WERI-Rb-1 (cell line): ENCODE measurements at regions not wholly inside any gene's neighbourhood (a gene's known extent, or its start where the extent isn't known, plus 50 kb on each side); places are given as distances from the start of the nearest gene placed in this dataset.

Experiments
- DNase-seq: peaks from one replicate; pipeline ENCODE4 v3.0.0-alpha.2; 2020
- H3K27ac ChIP-seq: fragments of 250-450 bp; sonication (Bioruptor Pico); 2 replicates; pipeline ENCODE4 v1.5.1; 2020; ENCODE audit warnings: mild to moderate bottlenecking, moderate library complexity
- H3K27me3 ChIP-seq: fragments of 250-450 bp; sonication (Bioruptor Pico); 2 replicates; pipeline ENCODE4 v1.5.1; 2021; ENCODE audit warnings: mild to moderate bottlenecking, low read depth, moderate library complexity; ENCODE audit not compliant: insufficient read depth, severe bottlenecking
- H3K36me3 ChIP-seq: fragments of 250-450 bp; sonication (Bioruptor Pico); 2 replicates; pipeline ENCODE4 v1.5.1; 2020; ENCODE audit warnings: mild to moderate bottlenecking, moderate library complexity
- H3K4me3 ChIP-seq: 2 replicates; pipeline ENCODE4 v1.5.1; 2011; ENCODE audit warnings: low read depth, mild to moderate bottlenecking, control low read depth, low read length
- H3K9me3 ChIP-seq: fragments of 250-450 bp; sonication (Bioruptor Pico); 2 replicates; pipeline ENCODE4 v1.5.1; 2021; ENCODE audit warnings: mild to moderate bottlenecking, moderate library complexity; ENCODE audit not compliant: severe bottlenecking
- TF ChIP-seq, protein P1 (sequence below): IDR thresholded peaks from 2 replicates; pipeline ENCODE4 v1.5.1; 2011; ENCODE audit warnings: low read depth, mild to moderate bottlenecking, control low read depth, inconsistent platforms, low read length

DNA sequence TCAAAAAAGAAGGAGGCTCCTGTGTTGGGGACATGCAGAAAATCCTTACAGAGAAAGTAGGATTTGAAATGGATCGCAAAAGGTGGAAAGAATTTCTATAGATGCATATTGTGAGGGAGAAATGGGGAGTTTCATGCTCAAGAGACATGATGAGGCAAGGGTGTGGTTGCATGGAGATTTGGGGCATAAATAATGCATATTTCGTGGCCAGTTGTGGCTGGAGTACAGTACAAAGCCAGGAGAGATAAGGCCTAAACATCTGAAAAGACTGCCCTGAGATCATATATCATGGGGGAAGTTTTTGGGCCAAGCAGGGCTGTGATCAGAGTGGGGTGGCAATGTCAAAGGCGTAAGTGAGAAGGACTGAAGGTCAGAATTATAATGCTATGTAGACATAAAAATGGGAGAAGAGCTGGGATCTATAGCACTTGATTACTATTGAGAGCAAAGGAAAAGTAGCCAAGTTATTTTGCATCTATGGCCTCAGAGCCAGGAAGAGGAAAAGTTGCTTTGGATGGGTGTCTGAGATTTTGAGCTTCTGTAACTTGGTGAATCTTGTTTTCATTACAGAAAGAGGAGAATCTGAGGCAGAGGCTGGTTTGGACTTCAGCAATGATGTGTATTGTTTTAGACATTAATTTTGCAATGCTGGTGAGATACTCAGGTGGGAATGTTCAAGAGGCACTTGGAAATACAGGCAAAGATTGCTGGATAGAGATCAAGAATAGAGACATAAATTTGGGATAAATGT is 166.6 kb downstream of the INHBA start:
- TF ChIP-seq, protein P1, sequence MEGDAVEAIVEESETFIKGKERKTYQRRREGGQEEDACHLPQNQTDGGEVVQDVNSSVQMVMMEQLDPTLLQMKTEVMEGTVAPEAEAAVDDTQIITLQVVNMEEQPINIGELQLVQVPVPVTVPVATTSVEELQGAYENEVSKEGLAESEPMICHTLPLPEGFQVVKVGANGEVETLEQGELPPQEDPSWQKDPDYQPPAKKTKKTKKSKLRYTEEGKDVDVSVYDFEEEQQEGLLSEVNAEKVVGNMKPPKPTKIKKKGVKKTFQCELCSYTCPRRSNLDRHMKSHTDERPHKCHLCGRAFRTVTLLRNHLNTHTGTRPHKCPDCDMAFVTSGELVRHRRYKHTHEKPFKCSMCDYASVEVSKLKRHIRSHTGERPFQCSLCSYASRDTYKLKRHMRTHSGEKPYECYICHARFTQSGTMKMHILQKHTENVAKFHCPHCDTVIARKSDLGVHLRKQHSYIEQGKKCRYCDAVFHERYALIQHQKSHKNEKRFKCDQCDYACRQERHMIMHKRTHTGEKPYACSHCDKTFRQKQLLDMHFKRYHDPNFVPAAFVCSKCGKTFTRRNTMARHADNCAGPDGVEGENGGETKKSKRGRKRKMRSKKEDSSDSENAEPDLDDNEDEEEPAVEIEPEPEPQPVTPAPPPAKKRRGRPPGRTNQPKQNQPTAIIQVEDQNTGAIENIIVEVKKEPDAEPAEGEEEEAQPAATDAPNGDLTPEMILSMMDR = no peak
- DNase-seq = no peak
- H3K9me3 ChIP-seq = no peaks in the 10 kb centered on the region
- H3K36me3 ChIP-seq = no peaks in the 10 kb centered on the region
- no peak overlapping the region for H3K27ac ChIP-seq
- peaks cover 10% of the 10 kb centered on the region for H3K27me3 ChIP-seq
- H3K4me3 ChIP-seq = no peak overlapping the region

DNA sequence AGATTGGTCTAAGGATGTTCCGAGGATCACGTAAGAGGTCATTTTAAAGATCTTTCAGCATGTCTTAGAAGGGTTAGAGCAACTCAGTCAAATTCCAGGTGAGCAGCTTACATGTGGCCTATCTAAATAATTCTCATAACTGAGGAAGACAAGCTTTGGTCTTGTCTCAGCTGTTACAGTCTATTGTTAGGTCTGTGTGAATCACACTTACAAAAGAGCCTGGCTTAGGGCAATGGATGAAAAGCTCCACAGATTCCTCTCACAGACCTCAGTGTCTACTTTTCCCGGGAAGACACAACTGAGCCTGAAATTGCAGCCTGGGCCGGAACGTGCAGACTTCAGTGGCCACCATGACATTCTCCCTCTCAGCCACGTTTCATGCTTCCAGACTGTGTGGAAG is 173.1 kb downstream of the INHBA start:
- Histone ChIP-seq H3K27ac (no peak overlapping the region), H3K4me3 (no peak overlapping the region), H3K9me3 (no peaks in the 10 kb centered on the region), H3K27me3 (peaks cover 3% of the 10 kb centered on the region), H3K36me3 (no peaks in the 10 kb centered on the region)
- DNase-seq = no peak
- TF ChIP-seq, protein P1 = no peak

DNA sequence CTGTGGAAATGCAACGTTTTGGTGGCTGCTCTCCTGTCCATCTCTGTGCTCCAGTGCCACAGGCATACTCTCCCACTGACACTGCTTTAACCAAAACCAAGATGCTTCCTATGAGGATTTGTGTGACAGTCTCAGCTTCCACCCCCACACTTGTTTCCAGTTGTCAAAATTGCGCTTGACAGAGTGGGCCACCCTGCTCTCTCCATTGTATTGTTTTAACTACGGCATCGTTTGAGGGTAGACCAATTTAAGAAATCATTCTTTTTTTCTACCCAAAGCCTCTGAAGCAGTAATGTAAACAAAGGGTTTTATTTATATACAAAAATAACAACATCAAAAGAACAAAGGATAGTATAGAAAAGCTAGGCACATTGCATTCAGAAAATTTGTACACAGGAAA is 178.0 kb downstream of the INHBA start:
- no peaks in the 10 kb centered on the region for H3K9me3 ChIP-seq
- no peak for DNase-seq
- no peak overlapping the region for H3K4me3 ChIP-seq
- TF ChIP-seq, protein P1 = no peak
- H3K27ac ChIP-seq = no peak overlapping the region
- H3K27me3 ChIP-seq = peaks cover 19% of the 10 kb centered on the region
- no peaks in the 10 kb centered on the region for H3K36me3 ChIP-seq

DNA sequence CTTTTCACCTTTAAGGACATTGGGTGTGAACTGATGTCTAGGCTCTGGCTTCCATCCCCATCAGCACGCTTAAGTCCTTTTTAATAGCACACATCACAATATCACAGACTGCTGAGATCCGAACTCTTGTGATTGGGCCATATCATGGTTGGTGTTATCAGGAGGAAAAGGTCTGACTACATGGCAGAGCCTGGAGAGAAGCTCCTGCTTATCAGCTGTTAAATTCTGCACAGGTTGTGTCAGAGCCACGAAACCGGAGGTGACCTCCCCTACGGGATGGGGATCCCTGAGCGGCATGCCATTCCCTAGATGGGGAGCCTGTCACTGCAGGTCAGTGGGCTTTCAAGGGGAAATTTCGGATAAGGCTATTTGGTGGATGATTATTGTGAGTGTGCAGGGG is 182.4 kb downstream of the INHBA start:
- no peak for DNase-seq
- Histone ChIP-seq H3K9me3 (no peaks in the 10 kb centered on the region), H3K4me3 (no peak overlapping the region), H3K36me3 (no peaks in the 10 kb centered on the region), H3K27me3 (peaks cover 16% of the 10 kb centered on the region), H3K27ac (no peak overlapping the region)
- TF ChIP-seq, protein P1 = no peak

DNA sequence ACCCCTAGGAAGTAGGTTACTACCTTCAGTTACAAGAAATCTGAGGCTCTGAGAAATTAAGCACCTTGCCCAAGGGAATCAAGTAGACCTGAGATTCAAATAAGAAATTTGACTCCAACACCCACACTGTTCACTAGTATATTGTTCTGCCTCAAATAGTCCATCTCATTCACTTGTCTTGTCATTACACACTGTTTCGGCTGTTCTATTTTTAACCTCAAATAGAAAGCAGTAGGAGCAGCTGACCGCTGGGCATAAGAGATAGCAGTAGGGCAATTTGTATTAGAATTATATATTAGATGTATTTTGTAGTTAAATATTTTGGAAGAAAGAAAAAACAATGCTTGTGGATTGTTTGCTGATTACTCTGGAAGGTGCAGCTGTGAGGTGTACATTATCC is 185.1 kb downstream of the INHBA start:
- no peak overlapping the region for H3K27ac ChIP-seq
- DNase-seq = no peak
- no peaks in the 10 kb centered on the region for H3K9me3 ChIP-seq
- H3K36me3 ChIP-seq = no peaks in the 10 kb centered on the region
- H3K27me3 ChIP-seq = peaks cover 15% of the 10 kb centered on the region
- TF ChIP-seq, protein P1 = no peak
- H3K4me3 ChIP-seq = no peak overlapping the region

DNA sequence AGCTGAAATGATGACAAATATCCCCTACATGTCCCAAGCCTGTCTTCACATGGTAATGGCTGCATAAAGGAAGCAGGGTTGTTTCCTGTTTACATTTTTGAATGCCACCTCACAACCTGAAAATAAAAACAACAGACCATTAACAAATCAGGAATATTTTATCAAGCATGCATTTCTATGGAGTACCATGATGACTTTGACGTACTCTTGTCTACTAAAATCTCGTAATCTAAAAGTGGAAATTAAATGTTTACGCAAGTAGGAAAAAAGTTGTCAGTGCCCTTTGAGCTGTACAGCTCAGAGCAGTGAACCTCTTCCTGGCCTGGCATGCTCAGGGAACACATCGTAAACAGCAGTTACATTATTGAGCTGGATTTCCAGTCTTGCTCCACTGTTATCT is 194.1 kb downstream of the INHBA start:
- Histone ChIP-seq H3K4me3 (no peak overlapping the region), H3K27ac (no peak overlapping the region), H3K36me3 (no peaks in the 10 kb centered on the region), H3K27me3 (peaks cover 67% of the 10 kb centered on the region), H3K9me3 (no peaks in the 10 kb centered on the region)
- TF ChIP-seq, protein P1 = no peak
- DNase-seq = no peak
